ENCODE measurements at regions not wholly inside any gene's neighbourhood (a gene's known extent, or its start where the extent isn't known, plus 50 kb on each side); places are given as distances from the start of the nearest gene placed in this dataset.

GRCh38 chrX:128650326-128650725 is 598.1 kb upstream of the ACTRT1 start:
- no peak for TF ChIP-seq RAD21 (IDR thresholded peaks at IDR 0.05; ENCODE audit: insufficient read depth, low read depth, low read length)
- no peak for TF ChIP-seq STAT3 (IDR thresholded peaks at IDR 0.05; ENCODE audit: low read depth, low read length)
- no peak for TF ChIP-seq CREM (IDR thresholded peaks at IDR 0.05; ENCODE audit: low read depth)
- TF ChIP-seq CTCF (IDR thresholded peaks at IDR 0.05 in 2 of 3, conservative IDR thresholded peaks at IDR 0.05 in 1 of 3; ENCODE audit: control insufficient read depth in 2 of 3, extremely low read depth in 1 of 3, insufficient read depth in 1 of 3, low read depth in 3 of 3, low read length in 3 of 3), result no peak
- no peak for TF ChIP-seq NR2C2 (IDR thresholded peaks at IDR 0.05; ENCODE audit: borderline replicate concordance, control insufficient read depth, insufficient read length, low read depth)
- TF ChIP-seq POLR2AphosphoS5 (IDR thresholded peaks at IDR 0.05; ENCODE audit: low read length), result no peak
- TF ChIP-seq EZH2 (IDR thresholded peaks at IDR 0.05; ENCODE audit: borderline replicate concordance, control insufficient read depth, low read depth, low read length), result no peak
